Neural cell (in vitro differentiated cells): ENCODE measurements at regions not wholly inside any gene's neighbourhood (a gene's known extent, or its start where the extent isn't known, plus 50 kb on each side); places are given as distances from the start of the nearest gene placed in this dataset.

Experiments used
- H2AFZ ChIP-seq: fragments of 200-600, 300-800 bp; sonication (generic), shearing (Covaris generic); 2 replicates; pipeline ENCODE4 v1.6.0; 2014; ENCODE audit warnings: low read depth, mild to moderate bottlenecking, antibody characterized with exemption, low read length, moderate library complexity
- H3F3A ChIP-seq: fragments of 200-600 bp; shearing (Covaris generic); 2 replicates; pipeline ENCODE4 v1.6.1; 2016; ENCODE audit warnings: mild to moderate bottlenecking, moderate library complexity, mixed read lengths, antibody characterized with exemption, low read length; ENCODE audit not compliant: insufficient read depth, poor library complexity, severe bottlenecking
- H3K27ac ChIP-seq: fragments of 200-600, 300-800 bp; sonication (generic), shearing (Covaris generic); 2 replicates; pipeline ENCODE4 v1.5.1; 2014; ENCODE audit warnings: mild to moderate bottlenecking, low read length, moderate library complexity
- H3K27me3 ChIP-seq: fragments of 300-800, 200-600 bp; sonication (generic), shearing (Covaris generic); 2 replicates; pipeline ENCODE4 v1.6.0; 2014; ENCODE audit warnings: mild to moderate bottlenecking, low read depth, low read length, moderate library complexity; ENCODE audit not compliant: insufficient read depth
- H3K36me3 ChIP-seq: fragments of 300-800, 200-600 bp; sonication (generic), shearing (Covaris generic); 2 replicates; pipeline ENCODE4 v1.5.1; 2014; ENCODE audit warnings: mild to moderate bottlenecking, antibody characterized with exemption, low read length, moderate library complexity; ENCODE audit not compliant: insufficient read depth
- H3K4me2 ChIP-seq: fragments of 300-800, 200-600 bp; sonication (generic), shearing (Covaris generic); 2 replicates; pipeline ENCODE4 v1.6.0; 2014; ENCODE audit warnings: mild to moderate bottlenecking, low read length
- H3K4me3 ChIP-seq: fragments of 300-800, 200-600 bp; sonication (generic), shearing (Covaris generic); 2 replicates; pipeline ENCODE4 v1.5.1; 2014; ENCODE audit warnings: mild to moderate bottlenecking, low read length, moderate library complexity
- H3K79me2 ChIP-seq: fragments of 200-600 bp; shearing (Covaris generic); replicated peaks from 2 replicates; pipeline ENCODE4 v1.6.0; 2014; ENCODE audit warnings: mild to moderate bottlenecking, low read length, moderate library complexity; ENCODE audit not compliant: insufficient read depth
- H3K9ac ChIP-seq: fragments of 300-800, 200-600 bp; sonication (generic), shearing (Covaris generic); 2 replicates; pipeline ENCODE4 v1.6.1; 2016; ENCODE audit warnings: mild to moderate bottlenecking, low read length, mixed read lengths
- H3K9me2 ChIP-seq: fragments of 200-600 bp; shearing (Covaris generic); 2 replicates; pipeline ENCODE4 v1.6.1; 2016; ENCODE audit warnings: mild to moderate bottlenecking, low read length, mixed read lengths; ENCODE audit not compliant: insufficient read depth
- H3K9me3 ChIP-seq: fragments of 200-600, 300-800 bp; sonication (generic), shearing (Covaris generic); 2 replicates; pipeline ENCODE4 v1.6.1; 2016; ENCODE audit warnings: mild to moderate bottlenecking, mixed run types, low read length, moderate library complexity, mixed read lengths
- H4K20me1 ChIP-seq: fragments of 200-600 bp; shearing (Covaris generic); 2 replicates; pipeline ENCODE4 v1.6.1; 2016; ENCODE audit warnings: mild to moderate bottlenecking, mixed run types; ENCODE audit not compliant: insufficient read depth
- CTCF ChIP-seq: fragments of 450-650 bp; IDR thresholded peaks from 2 replicates; pipeline ENCODE4 v1.5.1; 2014; ENCODE audit warnings: antibody characterized with exemption, mild to moderate bottlenecking, moderate library complexity; ENCODE audit not compliant: poor library complexity, severe bottlenecking
- EP300 ChIP-seq: fragments of 450-650 bp; conservative IDR thresholded peaks from 2 replicates; pipeline ENCODE4 v1.6.1; 2014; ENCODE audit warnings: antibody characterized with exemption, mild to moderate bottlenecking, moderate library complexity; ENCODE audit not compliant: poor library complexity, severe bottlenecking
- EZH2 ChIP-seq: fragments of 200-600, 300-800 bp; shearing (Covaris generic), sonication (generic); IDR thresholded peaks from 2 replicates; pipeline ENCODE4 v1.6.1; 2014; ENCODE audit warnings: antibody characterized with exemption, low read length, borderline replicate concordance, mild to moderate bottlenecking; ENCODE audit not compliant: insufficient read depth, poor library complexity, severe bottlenecking
- MXI1 ChIP-seq: fragments of 450-650 bp; conservative IDR thresholded peaks from 2 replicates; pipeline ENCODE4 v1.6.1; 2014; ENCODE audit warnings: antibody characterized with exemption, mild to moderate bottlenecking; ENCODE audit not compliant: poor library complexity, severe bottlenecking
- POLR2AphosphoS5 ChIP-seq: IDR thresholded peaks from 2 replicates; pipeline ENCODE4 v1.6.1; 2012
- RAD21 ChIP-seq: fragments of 450-650 bp; conservative IDR thresholded peaks from 2 replicates; pipeline ENCODE4 v1.6.1; 2014; ENCODE audit warnings: antibody characterized with exemption, mild to moderate bottlenecking, moderate library complexity
- REST ChIP-seq: IDR thresholded peaks from 2 replicates; pipeline ENCODE4 v1.6.1; 2012; ENCODE audit warnings: borderline replicate concordance
- SMC3 ChIP-seq: fragments of 450-650 bp; conservative IDR thresholded peaks from 2 replicates; pipeline ENCODE4 v1.6.1; 2014; ENCODE audit warnings: antibody characterized with exemption, mild to moderate bottlenecking, moderate library complexity; ENCODE audit not compliant: poor library complexity
- TAF1 ChIP-seq: IDR thresholded peaks from 2 replicates; pipeline ENCODE4 v1.6.1; 2012; ENCODE audit warnings: low read depth

DNA sequence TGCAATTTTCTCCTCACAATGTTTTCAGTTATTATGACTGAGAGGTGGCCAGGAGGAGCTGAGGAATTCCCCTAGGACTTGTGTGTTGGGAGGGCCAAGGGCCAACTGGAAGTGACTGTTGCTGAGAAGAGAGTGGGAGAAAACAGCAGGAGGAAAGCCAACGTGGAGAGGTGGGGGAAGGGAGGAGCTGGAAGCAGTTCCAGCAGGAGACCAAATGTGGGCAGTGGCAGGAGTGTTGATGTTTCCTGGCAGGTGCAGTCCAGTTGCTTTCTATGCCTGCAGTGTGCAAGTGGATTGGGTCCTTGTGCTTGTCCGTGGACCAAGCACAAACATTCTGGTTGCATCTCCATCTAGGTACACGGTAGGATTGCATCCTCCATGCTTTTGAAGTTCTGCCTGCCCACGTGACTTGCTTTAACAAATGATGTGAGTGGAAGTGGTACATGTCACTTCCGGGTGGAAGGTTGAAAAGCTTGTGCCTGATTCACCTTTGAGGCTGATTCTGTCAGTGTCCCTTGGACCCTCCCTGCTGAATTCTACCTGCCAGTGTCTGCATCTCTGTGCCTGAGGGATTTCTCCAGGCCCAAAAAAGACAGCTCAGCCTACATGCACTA is 54.7 kb upstream of the CRHR1 start:
- Histone ChIP-seq H3K9ac (no peak overlapping the region), H3K27ac (no peak overlapping the region), H3K4me2 (no peak overlapping the region), H2AFZ (no peak overlapping the region), H3K9me2 (no peaks in the 10 kb centered on the region), H3K36me3 (no peaks in the 10 kb centered on the region), H3K27me3 (no peaks in the 10 kb centered on the region), H4K20me1 (no peaks in the 10 kb centered on the region), H3K4me3 (no peak overlapping the region), H3F3A (no peaks in the 10 kb centered on the region), H3K79me2 (no peaks in the 10 kb centered on the region), H3K9me3 (no peaks in the 10 kb centered on the region)
- TF ChIP-seq MXI1 (no peak), CTCF (no peak), EP300 (no peak), TAF1 (no peak), EZH2 (no peak), RAD21 (no peak), REST (no peak), POLR2AphosphoS5 (no peak), SMC3 (no peak)

DNA sequence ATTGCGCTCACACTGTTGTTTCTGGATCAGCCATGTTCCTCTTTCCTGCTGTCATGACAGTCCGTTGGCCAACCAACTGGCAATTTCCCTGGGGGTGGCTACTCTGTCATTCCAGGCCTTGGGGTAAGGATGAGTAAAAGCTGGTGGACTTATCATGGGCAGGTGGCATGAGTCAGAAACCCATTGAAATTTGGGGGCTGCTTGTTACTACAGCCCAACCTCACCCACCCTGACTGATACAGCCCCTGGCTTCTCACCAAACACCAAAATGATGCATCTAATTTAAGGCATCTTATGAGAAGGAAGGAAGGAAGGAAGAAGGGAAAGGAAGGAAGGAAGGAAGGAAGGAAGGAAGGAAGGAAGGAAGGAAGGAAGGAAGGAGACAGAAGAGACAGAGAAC is 53.9 kb upstream of the CRHR1 start:
- H4K20me1 ChIP-seq, result no peaks in the 10 kb centered on the region
- H3K9me3 ChIP-seq, result no peaks in the 10 kb centered on the region

More for the DNA sequence above, 53.9 kb upstream of the CRHR1 start:
- Histone ChIP-seq H3F3A (no peaks in the 10 kb centered on the region), H3K4me2 (no peak overlapping the region), H3K27me3 (no peaks in the 10 kb centered on the region), H3K9ac (no peak overlapping the region), H2AFZ (no peak overlapping the region), H3K9me2 (no peaks in the 10 kb centered on the region), H3K4me3 (no peak overlapping the region), H3K27ac (no peak overlapping the region), H3K79me2 (no peaks in the 10 kb centered on the region), H3K36me3 (no peaks in the 10 kb centered on the region)
- TF ChIP-seq RAD21 (no peak), EZH2 (no peak), SMC3 (no peak), CTCF (no peak), REST (no peak), POLR2AphosphoS5 (no peak), MXI1 (no peak), TAF1 (no peak), EP300 (no peak)
